ENCODE measurements at regions not wholly inside any gene's neighbourhood (a gene's known extent, or its start where the extent isn't known, plus 50 kb on each side); places are given as distances from the start of the nearest gene placed in this dataset.

DNA sequence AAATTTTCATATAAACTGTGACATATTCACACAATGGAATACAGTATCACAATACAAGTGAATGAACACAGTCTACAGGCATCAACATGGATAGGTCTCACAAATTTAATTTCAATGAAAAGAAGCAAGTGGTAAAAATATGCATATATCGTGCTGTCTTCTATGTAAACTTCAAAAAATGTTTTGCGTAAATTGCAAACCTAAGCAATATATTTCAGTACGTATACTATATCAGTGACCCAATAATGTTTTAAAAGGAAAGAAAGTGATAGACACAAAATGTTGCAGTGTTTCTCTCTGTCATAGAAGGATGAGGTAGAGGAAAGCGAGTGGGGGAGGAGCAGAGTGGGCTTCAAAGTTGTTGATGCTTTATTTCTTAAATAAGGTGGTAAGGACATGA, 468.4 kb upstream of the CNTN3 start:
- Histone ChIP-seq H3K27me3 (ENCODE audit: insufficient read depth, low read depth) (no peaks in the 10 kb centered on the region), H4K20me1 (ENCODE audit: insufficient read depth) (no peaks in the 10 kb centered on the region), H3K36me3 (ENCODE audit: insufficient read depth) (no peaks in the 10 kb centered on the region), H2AFZ (ENCODE audit: low read depth) (no peak overlapping the region), H3K4me2 (no peak overlapping the region), H3K9ac (no peak overlapping the region), H3K4me3 (IDR thresholded peaks at IDR 0.05; ENCODE audit: insufficient read depth, low read depth, low read length) (no peak overlapping the region), H3K27ac (no peak overlapping the region), H3K4me1 (ENCODE audit: low read depth, poor library complexity, severe bottlenecking) (no peaks in the 10 kb centered on the region), H3K79me2 (ENCODE audit: insufficient read depth, low read depth) (no peaks in the 10 kb centered on the region)
- TF ChIP-seq, protein P1, sequence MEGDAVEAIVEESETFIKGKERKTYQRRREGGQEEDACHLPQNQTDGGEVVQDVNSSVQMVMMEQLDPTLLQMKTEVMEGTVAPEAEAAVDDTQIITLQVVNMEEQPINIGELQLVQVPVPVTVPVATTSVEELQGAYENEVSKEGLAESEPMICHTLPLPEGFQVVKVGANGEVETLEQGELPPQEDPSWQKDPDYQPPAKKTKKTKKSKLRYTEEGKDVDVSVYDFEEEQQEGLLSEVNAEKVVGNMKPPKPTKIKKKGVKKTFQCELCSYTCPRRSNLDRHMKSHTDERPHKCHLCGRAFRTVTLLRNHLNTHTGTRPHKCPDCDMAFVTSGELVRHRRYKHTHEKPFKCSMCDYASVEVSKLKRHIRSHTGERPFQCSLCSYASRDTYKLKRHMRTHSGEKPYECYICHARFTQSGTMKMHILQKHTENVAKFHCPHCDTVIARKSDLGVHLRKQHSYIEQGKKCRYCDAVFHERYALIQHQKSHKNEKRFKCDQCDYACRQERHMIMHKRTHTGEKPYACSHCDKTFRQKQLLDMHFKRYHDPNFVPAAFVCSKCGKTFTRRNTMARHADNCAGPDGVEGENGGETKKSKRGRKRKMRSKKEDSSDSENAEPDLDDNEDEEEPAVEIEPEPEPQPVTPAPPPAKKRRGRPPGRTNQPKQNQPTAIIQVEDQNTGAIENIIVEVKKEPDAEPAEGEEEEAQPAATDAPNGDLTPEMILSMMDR (conservative IDR thresholded peaks at IDR 0.05; ENCODE audit: low read depth, low read length): no peak

DNA sequence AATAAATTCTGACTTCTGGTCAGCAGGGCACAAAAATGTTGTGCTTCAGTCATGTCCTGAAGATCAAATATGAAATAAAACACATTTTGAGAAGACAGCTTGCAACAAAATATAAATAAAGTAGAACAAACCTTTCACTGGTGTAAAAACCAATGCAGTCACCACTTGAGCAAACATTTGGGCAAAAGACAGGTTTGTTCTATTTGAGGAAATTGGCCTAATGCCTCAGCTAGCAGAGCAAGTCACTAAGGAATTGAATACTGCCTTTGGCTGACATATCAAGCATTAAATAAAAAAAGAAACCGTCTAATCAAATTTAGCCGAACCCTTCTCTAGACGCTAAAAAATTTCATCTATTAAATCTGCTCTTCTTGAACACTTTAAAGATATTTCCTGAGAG, 475.4 kb upstream of the CNTN3 start:
- H3K4me3 ChIP-seq (IDR thresholded peaks at IDR 0.05; ENCODE audit: insufficient read depth, low read depth, low read length): no peak overlapping the region
- TF ChIP-seq, protein P1 (conservative IDR thresholded peaks at IDR 0.05; ENCODE audit: low read depth, low read length): no peak
- H3K9ac ChIP-seq: no peak overlapping the region
- no peaks in the 10 kb centered on the region for H3K79me2 ChIP-seq (ENCODE audit: insufficient read depth, low read depth)
- H3K27me3 ChIP-seq (ENCODE audit: insufficient read depth, low read depth): no peaks in the 10 kb centered on the region
- H4K20me1 ChIP-seq (ENCODE audit: insufficient read depth): no peaks in the 10 kb centered on the region
- H2AFZ ChIP-seq (ENCODE audit: low read depth): no peak overlapping the region
- H3K27ac ChIP-seq: no peak overlapping the region
- no peak overlapping the region for H3K4me2 ChIP-seq
- no peaks in the 10 kb centered on the region for H3K36me3 ChIP-seq (ENCODE audit: insufficient read depth)
- no peaks in the 10 kb centered on the region for H3K4me1 ChIP-seq (ENCODE audit: low read depth, poor library complexity, severe bottlenecking)

DNA sequence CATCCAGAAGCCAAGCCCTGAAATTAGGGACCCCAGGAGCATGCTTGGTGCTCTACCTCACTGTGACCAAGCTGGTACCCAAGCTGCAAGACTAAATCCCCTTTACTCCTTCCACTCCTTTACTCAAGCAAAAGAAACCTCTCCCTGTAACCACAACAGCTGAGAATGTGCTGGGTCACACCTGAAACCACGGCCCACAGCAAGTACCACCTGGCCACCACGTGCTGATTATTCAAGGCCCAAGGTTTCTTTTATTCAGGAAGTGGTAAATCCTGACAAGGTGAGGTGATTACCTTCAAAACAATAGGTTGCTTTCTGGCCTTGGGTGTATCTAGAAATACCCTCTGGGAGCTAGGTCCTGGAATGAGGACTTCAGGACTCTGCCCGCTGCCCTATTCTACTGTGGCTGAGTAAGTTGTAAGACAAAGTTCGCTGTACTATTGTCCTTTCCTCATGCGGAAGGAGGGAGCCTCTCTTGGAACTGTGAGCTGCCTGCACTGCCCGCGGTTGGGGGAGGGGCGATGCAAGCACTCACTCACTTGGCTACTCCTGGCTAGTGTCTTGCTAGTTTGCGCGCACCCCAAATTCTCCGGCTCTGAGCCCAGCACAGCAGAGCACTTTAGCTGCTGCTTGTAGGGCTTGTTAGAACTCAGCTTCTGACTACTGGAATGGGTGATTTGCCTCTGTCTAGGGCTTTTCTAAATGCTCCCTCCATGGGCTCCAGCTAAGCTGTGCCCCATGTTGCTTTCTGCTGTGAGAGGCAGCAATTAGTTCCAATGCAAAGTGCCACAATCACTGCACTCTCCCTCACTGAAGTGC, 487.1 kb upstream of the CNTN3 start:
- Histone ChIP-seq H3K36me3 (ENCODE audit: insufficient read depth) (no peaks in the 10 kb centered on the region), H2AFZ (ENCODE audit: low read depth) (peak overlapping the region; percentile 62), H3K4me2 (peak overlapping the region; percentile 50; the same call in 1 of the 2 replicates), H4K20me1 (ENCODE audit: insufficient read depth) (no peaks in the 10 kb centered on the region), H3K27ac (peak overlapping the region; percentile 71), H3K4me3 (IDR thresholded peaks at IDR 0.05; ENCODE audit: insufficient read depth, low read depth, low read length) (no peak overlapping the region), H3K9ac (peak overlapping the region; percentile 34; the same call in 1 of the 2 replicates), H3K4me1 (ENCODE audit: low read depth, poor library complexity, severe bottlenecking) (peaks cover 31% of the 10 kb centered on the region), H3K79me2 (ENCODE audit: insufficient read depth, low read depth) (no peaks in the 10 kb centered on the region), H3K27me3 (ENCODE audit: insufficient read depth, low read depth) (no peaks in the 10 kb centered on the region)
- TF ChIP-seq, protein P1 (conservative IDR thresholded peaks at IDR 0.05; ENCODE audit: low read depth, low read length): no peak

DNA sequence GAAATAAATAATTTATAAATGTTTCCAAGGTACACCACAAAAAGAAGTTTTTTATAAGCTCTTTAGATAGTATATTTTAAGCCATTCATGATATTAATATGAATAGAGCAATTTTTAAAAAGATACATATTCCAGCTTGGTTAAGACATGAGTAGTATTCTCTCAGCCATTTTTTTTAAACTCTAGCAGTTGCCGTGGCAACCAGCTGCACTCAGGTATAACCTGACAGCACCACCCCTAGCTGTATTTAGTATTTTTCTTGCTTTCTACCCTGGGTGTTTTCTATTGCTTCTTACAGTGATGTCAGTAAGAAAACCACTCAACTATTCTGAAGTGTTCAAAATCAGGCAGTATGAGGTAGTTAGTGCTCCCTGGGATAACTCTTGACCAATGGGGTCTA, 496.3 kb upstream of the CNTN3 start:
- Histone ChIP-seq H4K20me1 (ENCODE audit: insufficient read depth) (no peaks in the 10 kb centered on the region), H3K4me1 (ENCODE audit: low read depth, poor library complexity, severe bottlenecking) (no peaks in the 10 kb centered on the region), H2AFZ (ENCODE audit: low read depth) (no peak overlapping the region), H3K9ac (no peak overlapping the region), H3K27ac (no peak overlapping the region), H3K36me3 (ENCODE audit: insufficient read depth) (no peaks in the 10 kb centered on the region), H3K79me2 (ENCODE audit: insufficient read depth, low read depth) (no peaks in the 10 kb centered on the region), H3K4me3 (IDR thresholded peaks at IDR 0.05; ENCODE audit: insufficient read depth, low read depth, low read length) (no peak overlapping the region), H3K4me2 (no peak overlapping the region), H3K27me3 (ENCODE audit: insufficient read depth, low read depth) (no peaks in the 10 kb centered on the region)
- TF ChIP-seq, protein P1 (conservative IDR thresholded peaks at IDR 0.05; ENCODE audit: low read depth, low read length): no peak
